GM12874 (cell line): ENCODE measurements at regions not wholly inside any gene's neighbourhood (a gene's known extent, or its start where the extent isn't known, plus 50 kb on each side); places are given as distances from the start of the nearest gene placed in this dataset.

Experiments used
- TF ChIP-seq, protein P1 (sequence below): IDR thresholded peaks from 2 replicates; pipeline ENCODE4 v1.5.1; 2011; ENCODE audit warnings: low read depth, mild to moderate bottlenecking, control low read depth, low read length, moderate library complexity; ENCODE audit not compliant: insufficient read depth

- TF ChIP-seq, protein P1, sequence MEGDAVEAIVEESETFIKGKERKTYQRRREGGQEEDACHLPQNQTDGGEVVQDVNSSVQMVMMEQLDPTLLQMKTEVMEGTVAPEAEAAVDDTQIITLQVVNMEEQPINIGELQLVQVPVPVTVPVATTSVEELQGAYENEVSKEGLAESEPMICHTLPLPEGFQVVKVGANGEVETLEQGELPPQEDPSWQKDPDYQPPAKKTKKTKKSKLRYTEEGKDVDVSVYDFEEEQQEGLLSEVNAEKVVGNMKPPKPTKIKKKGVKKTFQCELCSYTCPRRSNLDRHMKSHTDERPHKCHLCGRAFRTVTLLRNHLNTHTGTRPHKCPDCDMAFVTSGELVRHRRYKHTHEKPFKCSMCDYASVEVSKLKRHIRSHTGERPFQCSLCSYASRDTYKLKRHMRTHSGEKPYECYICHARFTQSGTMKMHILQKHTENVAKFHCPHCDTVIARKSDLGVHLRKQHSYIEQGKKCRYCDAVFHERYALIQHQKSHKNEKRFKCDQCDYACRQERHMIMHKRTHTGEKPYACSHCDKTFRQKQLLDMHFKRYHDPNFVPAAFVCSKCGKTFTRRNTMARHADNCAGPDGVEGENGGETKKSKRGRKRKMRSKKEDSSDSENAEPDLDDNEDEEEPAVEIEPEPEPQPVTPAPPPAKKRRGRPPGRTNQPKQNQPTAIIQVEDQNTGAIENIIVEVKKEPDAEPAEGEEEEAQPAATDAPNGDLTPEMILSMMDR, result no peak
Observed at GRCh38 chr3:181985386-181985785, 273.7 kb downstream of the SOX2 start.

GRCh38 chr3:181987736-181988135 lies 276.0 kb downstream of the SOX2 start:
- TF ChIP-seq, protein P1, result no peak

- TF ChIP-seq, protein P1, result no peak
Observed at GRCh38 chr3:181998828-181999227, 287.1 kb downstream of the SOX2 start.

DNA sequence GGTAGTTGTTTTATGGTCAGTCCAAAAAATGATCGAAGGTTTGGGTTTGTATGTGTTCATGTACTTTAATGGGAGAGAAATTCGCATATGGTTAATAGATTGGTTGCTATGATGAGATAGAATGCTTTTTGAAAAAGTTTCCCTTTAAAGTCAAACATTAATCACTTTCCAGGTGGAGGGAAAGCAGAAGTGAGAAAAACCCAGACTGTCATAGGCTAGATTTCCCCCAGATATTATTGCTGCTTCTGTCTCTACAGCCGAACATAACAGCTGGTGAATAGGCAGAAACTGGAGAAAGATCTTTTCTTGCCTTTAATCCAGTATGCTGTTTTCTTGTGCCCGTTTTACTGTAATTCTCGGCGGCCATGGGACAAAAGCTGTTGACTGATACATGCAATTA lies 287.6 kb downstream of the SOX2 start:
- TF ChIP-seq, protein P1, result no peak

GRCh38 chr3:182000447-182000846 lies 288.7 kb downstream of the SOX2 start:
- TF ChIP-seq, protein P1, result no peak

DNA sequence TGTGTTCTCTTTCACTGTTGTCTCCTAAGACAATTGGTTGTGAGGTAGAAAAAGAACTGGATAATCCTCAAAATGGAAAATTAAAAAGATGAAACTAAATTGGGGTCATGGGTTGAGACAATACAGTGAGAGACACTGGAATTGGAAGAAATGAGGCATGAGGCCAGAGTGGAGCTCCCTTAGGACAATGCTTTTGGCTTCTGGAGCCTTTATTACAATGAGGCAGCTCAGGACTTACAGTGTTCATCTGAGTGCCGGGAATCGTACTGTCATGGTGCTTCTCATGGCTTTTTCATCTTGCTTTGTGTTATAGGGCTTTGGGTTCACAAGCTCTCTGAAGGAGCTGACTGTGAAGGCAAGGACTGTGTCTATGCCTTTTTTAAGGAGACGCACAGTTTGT lies 293.5 kb downstream of the SOX2 start:
- TF ChIP-seq, protein P1, result no peak

DNA sequence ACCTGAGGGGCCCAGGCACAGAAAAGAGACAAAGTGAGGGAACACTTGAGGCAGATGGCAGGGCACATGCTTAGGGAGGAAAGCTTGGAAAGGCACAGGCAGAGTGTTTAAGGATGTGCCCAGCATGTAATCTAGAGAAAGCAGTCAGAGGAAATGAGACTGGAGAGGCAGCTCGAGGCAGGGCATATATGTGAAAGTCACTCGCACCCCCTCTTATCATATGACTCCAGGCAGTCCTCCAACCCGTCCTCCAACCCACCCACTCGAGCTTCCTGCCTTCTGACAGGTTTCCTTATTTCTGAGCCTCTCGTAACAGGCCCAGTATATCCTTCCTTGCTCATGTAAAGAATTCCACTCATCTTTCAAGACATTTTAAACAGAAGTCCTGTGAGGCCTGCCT lies 294.0 kb downstream of the SOX2 start:
- TF ChIP-seq, protein P1, result no peak

GRCh38 chr3:182006431-182006830 lies 294.7 kb downstream of the SOX2 start:
- TF ChIP-seq, protein P1, result no peak
